ENCODE measurements at regions not wholly inside any gene's neighbourhood (a gene's known extent, or its start where the extent isn't known, plus 50 kb on each side); places are given as distances from the start of the nearest gene placed in this dataset.
A peak's percentile ranks its signal among the peaks of the same experiment; 100 is the strongest.

DNA sequence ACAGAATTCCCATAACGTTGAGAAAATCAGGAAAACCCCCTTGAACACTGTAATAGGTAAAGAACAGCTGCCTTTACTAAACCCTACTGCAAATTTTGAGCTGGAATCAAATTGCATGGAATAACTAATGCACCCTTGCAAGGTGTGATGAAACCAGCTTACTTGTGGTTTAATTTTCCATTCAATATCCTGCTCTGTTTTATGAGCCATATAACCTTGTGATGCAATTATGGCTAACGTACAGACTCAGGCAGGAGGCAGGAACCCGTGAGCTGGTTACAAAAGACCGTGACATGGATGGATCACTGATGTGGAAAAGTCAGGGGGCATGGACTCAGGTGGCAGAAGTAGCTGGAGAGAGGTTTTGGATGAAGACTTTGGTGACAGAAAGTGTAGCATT lies 438.6 kb downstream of the COG6 start:
- no peak overlapping the region for H3K4me3 ChIP-seq (ENCODE audit: low read length)
- no peak for DNase-seq (ENCODE audit: low read depth)
- TF ChIP-seq, protein P1, sequence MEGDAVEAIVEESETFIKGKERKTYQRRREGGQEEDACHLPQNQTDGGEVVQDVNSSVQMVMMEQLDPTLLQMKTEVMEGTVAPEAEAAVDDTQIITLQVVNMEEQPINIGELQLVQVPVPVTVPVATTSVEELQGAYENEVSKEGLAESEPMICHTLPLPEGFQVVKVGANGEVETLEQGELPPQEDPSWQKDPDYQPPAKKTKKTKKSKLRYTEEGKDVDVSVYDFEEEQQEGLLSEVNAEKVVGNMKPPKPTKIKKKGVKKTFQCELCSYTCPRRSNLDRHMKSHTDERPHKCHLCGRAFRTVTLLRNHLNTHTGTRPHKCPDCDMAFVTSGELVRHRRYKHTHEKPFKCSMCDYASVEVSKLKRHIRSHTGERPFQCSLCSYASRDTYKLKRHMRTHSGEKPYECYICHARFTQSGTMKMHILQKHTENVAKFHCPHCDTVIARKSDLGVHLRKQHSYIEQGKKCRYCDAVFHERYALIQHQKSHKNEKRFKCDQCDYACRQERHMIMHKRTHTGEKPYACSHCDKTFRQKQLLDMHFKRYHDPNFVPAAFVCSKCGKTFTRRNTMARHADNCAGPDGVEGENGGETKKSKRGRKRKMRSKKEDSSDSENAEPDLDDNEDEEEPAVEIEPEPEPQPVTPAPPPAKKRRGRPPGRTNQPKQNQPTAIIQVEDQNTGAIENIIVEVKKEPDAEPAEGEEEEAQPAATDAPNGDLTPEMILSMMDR (conservative IDR thresholded peaks at IDR 0.05; ENCODE audit: low read length): no peak

DNA sequence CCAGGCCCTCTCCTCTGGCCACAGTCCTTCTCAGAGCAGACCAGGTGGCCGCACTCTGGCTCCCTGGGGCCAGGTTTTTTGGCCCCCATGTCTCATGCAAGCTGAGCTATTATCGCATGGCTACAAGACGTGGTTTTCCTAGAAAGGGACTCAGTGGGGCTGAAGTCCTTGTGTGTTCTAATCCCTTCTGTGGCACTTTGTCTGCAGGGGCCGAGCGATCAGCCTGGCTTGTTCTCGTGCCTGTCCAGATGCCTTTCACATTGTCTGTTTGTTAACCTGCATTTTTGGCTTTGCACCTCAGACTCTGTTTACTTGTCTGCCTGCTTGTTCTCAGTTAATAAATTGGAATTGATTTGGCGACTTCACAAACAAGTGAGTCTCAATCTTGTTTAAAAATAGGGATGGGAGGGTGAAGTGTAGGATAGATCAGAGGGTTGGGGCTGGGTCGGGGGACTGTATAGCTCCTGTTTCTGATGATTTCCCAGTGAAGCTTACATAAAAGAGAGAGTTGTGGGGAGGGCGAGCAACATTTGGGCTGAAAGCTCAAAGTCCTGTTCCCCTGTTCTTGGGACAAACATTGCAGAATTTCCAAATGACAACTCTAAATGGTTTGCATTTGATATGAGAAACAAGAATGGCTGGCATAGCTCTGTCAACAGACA lies 440.4 kb downstream of the COG6 start:
- DNase-seq (ENCODE audit: low read depth): no peak
- no peak overlapping the region for H3K4me3 ChIP-seq (ENCODE audit: low read length)
- TF ChIP-seq, protein P1 (conservative IDR thresholded peaks at IDR 0.05; ENCODE audit: low read length): no peak

DNA sequence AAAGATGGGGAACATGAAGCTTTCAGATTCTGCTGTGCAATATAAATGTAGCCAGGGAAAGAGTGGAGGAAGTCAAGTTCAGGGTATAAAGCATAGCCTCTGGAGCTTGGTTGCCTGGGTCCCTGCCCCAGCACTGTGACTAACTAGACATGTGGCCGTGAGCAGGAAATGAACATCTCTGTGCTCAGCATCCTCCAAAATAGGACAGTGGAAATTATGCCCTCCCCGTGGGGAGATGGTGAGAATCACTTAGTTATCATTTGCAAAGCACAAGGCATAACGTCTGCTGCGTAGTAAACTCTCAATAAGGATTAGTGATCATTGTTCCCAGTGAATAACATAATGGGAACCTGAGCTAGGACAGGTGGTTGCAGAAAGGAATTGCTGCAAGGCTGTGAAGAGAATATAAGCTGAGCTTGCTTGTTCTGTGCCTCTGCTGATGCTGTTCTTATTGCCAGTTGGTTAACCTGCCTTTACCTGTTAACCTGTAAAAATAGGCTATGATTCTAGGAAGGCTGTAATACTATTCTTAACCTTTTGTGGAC lies 441.0 kb downstream of the COG6 start:
- H3K4me3 ChIP-seq (ENCODE audit: low read length): no peak overlapping the region
- TF ChIP-seq, protein P1 (conservative IDR thresholded peaks at IDR 0.05; ENCODE audit: low read length): no peak
- no peak for DNase-seq (ENCODE audit: low read depth)

DNA sequence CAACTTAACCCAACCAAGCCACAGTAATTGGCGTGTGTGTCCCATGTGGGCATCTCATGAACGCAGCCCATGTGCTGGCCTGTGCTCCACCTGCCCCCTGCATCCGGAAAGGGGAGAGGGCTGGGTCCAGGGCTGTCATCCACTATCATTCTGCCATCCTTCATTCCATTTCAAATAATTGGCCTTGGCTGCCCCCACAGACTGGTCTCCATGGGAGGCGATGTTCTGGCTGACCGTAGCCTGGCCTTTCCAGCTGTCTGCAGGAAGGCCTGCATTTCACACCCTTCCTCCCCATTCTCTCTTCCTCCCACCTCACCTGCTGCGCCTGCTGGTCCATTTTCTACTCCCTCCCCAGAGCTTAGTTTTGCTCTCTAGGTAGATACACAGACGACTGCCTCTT lies 442.8 kb downstream of the COG6 start:
- H3K4me3 ChIP-seq (ENCODE audit: low read length): no peak overlapping the region
- TF ChIP-seq, protein P1 (conservative IDR thresholded peaks at IDR 0.05; ENCODE audit: low read length): no peak
- no peak for DNase-seq (ENCODE audit: low read depth)

DNA sequence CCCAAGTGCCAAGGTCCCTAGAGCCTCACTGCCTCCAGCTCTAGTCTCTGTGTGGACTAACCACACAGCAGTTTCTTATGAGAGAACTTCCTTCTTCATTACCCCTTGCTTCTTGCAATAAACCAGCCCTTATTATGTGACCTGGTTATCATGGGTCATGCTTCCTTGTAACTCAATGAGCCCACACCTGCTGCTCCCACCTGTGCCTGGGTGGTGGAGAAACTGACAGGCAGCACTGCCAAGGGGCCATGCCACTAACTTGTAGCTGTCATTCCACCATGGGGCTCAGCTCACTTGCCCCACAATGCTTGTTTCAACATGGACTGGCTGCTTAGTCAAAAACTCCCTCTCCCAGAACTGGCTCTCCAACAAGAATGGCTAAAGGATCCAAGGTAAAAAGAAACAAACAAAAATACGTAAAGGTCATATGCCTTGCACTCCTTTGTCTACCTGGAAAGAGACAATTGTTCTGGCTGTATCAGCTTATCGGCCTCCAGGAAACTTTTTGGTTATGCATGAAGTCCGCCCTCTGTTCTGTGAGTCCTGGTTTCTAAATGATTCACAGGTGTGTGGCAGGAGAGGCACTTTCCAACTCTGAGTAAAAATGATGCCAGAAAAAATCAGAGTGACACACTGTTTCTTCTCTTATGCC lies 446.4 kb downstream of the COG6 start:
- no peak for DNase-seq (ENCODE audit: low read depth)
- H3K4me3 ChIP-seq (ENCODE audit: low read length): no peak overlapping the region
- TF ChIP-seq, protein P1 (conservative IDR thresholded peaks at IDR 0.05; ENCODE audit: low read length): no peak

DNA sequence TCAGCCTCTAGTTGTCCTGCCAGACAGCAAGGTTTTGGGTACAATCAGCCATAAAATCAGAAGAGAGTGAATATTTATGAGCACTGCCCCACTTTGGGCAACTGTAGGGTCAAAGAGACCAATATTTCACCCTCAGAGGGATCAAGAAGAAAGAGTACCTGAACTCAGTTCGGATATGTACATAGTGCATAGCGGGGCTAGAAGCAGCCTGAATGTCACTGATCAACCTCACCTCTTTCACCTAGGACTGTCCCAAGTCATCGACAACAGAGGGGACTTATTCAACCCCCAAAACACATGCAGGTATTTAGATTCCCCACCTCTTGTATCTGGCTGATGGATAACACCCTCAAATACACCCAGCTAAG lies 446.9 kb downstream of the COG6 start:
- TF ChIP-seq, protein P1 (conservative IDR thresholded peaks at IDR 0.05; ENCODE audit: low read length): no peak
- no peak for DNase-seq (ENCODE audit: low read depth)
- no peak overlapping the region for H3K4me3 ChIP-seq (ENCODE audit: low read length)

DNA sequence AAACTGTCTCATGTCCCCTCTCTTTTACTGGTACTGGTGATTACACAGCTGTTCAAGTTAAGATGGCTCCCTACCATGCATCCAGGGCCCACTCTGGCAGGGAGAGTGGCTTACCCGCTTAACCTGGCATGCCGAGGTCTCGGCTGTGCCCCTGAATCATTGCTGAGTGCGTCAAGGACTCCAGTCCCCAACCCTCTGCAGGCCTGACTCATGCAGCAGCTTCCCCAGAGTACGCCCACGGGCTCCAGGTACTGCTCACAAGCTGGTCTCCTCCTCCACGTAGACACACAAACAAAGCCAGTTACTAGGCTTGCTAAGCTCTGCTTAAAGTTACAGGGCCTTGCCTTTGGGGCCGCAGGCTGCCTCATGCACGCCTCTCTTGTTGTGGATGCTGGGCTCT lies 447.4 kb downstream of the COG6 start:
- TF ChIP-seq, protein P1 (conservative IDR thresholded peaks at IDR 0.05; ENCODE audit: low read length): no peak
- no peak overlapping the region for H3K4me3 ChIP-seq (ENCODE audit: low read length)
- DNase-seq (ENCODE audit: low read depth): peak; percentile 29

All from AG10803 (cell line).